Activated CD8-positive, alpha-beta memory T cell treated with anti-CD3 and anti-CD28 coated beads, Interleukin-2, amount 50 U/mL, for 1 hour (primary cell): ENCODE measurements at regions not wholly inside any gene's neighbourhood (a gene's known extent, or its start where the extent isn't known, plus 50 kb on each side); places are given as distances from the start of the nearest gene placed in this dataset.

Source experiments
- DNase-seq: peaks from one replicate; pipeline ENCODE4 v3.0.0-alpha.2; 2020; ENCODE audit errors: extremely low read depth

DNA sequence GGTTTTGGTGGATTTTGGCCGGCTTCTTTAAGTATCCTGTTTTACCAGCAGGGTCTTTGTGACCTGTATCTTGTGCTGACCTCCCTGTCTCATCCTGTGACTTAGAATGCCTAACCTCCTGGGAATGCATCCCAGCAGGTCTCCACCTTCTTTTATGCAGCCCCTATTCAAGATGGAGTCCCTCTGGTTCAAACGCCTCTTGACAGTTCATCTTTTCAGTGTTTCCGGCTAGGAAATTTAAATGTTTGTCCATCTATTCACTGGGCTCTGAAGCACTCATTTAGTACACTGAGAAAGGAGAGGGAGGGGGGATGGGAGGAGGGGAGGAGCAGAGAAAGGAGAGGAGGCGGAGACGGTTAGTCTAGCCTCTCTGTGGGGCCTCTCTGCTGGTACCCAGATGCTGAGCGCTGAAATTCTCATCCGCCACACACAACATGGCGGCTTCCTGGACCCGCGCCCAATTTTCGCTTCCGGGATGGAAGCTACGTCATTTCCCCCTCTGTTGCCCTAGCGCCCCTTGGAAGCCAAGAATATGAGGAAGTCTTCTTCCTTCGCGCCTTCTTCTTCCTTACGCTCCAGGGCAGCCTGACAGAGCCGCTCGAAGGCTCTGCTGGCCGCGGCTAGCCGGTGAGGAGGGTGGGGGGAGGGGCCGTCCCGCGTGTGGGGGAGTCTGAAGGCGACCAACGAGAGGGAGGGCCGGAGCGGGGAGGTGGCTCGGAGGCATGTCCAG lies 69.0 kb upstream of the SYT13 start:
- DNase-seq = peak; percentile 66

DNA sequence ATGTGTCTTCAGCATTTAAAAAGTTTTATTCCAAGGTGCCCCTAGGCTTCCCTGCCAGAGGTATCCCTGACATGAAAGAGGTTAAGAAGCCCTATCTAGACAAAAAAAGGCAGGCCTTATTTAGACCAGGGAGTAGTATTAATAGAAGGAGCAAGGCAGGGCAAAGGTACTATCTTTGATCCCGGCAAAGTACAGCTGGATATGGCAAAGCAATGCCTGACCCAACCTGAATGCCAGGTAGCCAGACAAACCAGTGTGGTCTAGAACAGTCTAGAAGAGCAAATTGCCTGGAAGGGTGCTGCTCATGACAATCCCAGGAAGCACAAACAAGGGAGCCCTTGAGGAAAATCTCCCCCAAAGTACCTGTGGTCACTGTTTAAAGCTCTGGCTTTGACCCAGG lies 62.6 kb upstream of the SYT13 start:
- DNase-seq = no peak

DNA sequence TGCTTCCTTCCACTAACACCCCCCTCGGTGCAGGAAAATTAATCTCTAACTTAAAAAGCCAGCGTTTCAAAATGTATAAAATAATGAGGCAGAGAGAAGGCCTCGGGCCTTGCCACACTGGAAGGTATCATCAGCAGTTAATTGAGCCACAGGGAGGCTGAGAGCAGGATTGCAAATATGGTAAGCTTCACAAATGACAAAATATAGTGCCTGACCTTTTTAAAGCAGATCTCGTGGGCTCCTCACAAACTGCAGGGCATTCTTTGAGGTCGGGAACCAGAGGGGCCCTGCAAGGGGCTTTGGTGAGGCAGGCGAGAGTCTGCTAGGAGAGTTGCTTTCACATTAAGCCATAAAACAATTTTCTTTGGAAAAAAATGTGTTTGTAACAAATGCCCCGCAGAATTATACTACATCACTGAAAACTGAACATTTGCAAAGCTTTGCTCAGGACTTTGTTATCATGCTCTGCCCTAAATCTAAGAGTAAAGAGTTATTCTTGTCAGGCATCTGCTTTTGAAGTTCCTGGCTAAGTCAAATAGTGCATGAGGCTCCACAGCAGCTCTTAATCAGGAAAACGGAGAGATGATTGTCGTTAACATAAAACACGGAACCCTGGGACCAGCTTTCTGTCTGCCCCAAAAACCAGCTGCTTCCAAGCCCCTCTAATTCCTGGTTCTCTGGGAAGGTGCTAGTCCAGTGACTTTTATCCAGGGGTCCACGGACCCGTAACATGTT lies 61.4 kb upstream of the SYT13 start:
- no peak for DNase-seq

DNA sequence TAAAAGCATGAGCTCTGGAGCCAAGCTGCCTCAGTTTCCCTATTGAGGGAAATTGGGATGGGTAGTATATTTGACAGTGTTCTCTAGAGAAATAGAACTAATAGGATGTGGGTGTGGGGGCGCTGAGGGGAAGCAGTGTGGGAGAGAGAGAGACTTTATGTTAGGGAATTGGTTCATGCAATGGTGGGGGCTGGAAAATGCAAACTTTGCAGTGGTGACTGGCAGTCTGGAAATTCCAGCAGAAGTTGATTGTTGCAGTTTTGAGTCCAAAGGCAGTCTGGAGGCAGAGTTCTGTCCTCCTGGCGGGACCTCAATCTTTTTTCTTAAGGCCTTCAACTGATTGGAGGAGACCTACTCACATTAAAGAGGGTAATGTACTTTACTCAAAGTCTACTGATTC lies 59.4 kb upstream of the SYT13 start:
- no peak for DNase-seq

DNA sequence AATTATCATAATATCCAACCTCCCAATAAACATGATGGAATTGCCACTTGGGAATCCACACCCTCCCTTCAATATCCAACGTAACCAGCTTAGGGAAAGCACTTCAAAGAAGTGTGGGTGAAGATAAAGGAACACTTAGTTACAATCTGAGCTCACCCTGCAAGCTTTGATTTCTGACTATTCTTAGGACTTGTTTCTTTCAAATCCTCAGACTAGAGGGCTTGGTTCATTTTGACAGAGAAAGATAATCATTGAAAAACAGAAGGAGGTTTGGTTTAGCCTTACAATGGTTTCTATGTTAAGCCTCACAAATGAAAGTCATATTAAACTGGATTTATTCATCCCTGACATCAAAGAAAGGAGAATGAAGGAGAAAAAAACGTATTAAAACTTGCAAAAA lies 57.9 kb upstream of the SYT13 start:
- no peak for DNase-seq

DNA sequence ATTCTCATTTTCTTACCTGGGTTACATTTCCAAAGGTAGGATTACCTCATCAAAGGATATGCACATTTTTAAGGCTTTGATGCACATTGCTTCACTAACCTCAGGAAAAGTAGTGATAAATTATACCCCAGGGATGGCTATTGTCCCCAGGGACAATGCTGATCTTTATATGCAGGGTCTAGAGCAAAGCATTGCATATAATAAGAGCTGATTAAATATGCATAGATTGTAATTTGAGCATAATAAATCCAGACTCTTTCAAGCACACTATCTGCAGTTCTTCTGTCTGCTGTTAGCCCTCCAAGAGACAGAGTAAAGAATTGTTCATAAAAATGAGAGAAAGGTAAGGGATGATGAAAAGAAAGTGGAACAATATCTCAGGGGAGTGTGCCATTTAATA lies 57.3 kb upstream of the SYT13 start:
- no peak for DNase-seq

DNA sequence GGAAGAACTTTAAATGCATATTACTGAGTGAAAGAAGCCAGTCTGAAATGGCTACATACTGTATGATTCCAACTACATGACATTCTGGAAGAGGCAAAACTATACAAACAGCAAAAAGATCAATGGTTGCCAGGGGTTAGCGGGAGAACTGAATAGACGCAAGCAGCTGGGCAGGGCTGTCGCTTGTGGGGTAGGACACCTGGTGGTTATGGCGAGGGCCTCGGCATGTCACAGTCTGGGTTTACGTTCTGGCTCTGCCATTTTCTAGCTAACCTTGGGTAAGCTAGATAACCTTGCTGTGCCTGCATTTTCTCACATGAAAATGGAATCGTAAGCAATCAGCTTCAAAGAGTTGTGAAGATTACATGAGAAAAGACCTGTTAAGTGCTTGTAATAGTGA lies 55.2 kb upstream of the SYT13 start:
- no peak for DNase-seq

DNA sequence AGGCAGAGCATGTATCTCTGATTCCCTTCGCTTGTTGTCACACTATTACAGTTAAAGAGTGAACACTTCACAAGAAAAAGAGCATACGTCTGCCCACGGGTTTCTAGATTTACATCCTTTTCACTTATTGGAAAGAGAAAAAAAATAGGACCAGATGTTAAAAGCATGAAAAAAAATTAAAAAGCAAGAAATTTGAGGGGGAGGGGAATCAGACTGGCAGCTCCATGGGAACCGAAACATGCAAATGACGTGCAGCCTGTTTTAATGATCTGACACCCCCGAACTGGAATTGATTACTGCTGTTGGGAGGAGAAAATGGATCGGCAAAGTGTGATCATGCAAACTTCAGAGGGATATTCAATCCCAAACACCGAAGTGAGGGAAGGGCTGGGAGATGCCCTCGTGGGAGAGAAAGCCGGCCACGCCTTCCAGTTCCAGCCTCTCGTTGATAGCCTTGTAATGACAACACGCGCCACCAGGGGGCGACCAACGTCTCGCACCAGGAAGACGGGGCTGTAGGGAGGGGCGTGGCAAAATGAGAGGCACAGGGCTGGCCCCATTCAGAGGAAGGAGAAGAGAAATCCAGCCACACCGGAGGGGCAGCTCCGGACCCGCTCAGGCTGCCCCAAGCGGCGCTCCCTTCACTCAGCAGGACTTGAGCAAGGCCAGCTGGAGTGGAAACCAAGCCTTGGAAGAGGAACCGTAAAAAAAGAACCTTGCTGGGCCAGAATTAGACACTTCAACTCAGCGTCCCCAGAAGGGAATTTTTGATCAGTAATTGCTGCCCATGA lies 53.8 kb upstream of the SYT13 start:
- peak; percentile 69 for DNase-seq

DNA sequence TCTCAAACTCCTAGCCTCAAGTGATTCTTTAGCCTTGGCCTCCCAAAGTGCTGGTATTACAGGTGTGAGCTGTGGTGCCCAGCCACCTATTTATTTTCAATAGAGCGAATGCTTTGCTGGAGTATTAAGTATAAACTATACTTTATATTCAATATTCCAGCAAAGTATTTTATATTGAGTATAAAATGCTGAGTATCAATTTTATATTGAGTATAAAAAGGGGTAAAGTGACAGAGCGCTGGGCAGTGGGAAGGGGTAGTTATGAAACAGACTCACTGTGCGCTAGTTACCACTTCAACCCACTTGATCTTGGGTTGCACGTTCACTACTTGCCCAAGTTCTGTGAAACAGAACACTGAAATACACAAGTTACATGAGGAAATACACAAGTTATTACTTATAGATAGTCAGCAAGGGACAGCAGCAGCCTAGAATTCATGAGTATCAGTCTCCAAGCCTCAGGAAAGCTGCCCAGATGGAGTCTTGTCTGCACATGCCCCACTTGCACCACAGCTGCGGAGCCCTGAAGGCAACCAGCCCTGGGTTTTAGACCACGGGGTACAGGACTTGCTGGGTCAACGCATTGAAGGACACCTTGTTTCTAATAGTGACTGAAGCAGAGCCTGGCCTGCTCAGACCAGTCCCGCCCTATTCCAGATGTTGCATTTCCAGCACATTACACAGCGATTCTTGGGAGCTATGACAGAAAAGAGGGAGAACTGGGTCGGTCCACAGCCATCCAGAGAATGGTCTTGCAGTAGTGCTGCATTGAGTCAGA lies 51.6 kb upstream of the SYT13 start:
- DNase-seq = no peak

DNA sequence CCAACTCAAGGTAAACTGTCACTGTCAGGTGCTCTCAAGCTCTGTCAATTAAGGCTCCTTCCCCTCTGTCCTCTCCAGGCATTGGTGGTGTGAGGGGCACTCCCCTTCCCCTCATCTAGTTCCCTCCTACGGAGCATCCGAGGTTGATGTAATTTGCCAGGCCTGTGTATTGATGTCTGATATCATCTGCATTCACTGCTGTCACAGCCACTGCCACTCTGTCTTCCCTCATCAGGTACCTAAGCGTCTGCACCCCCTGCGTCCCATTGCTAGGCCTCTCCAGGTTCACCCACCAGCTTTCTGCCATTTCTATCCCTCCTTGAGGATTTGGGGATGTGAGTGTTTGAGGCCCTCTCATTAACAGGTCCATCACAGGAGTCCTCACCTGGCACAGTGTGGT lies 50.0 kb upstream of the SYT13 start:
- no peak for DNase-seq
